IMR-90 (cell line): ENCODE measurements at regions not wholly inside any gene's neighbourhood (a gene's known extent, or its start where the extent isn't known, plus 50 kb on each side); places are given as distances from the start of the nearest gene placed in this dataset.

Experiments used
- ATAC-seq: fragments of 200-7000 bp; cut with Tn5 transposase; 2 replicates; pipeline ENCODE4 v1.9.1; 2020; ENCODE audit warnings: low read depth, mild to moderate bottlenecking, moderate library complexity
- BruUV-seq: library from RNA; stranded (reverse); fragments of 400-500 nt; replicated peaks from 2 replicates; lab custom pipeline; 2021; lab: Mats Ljungman, UMichigan
- CTCF ChIA-PET: fragments of 300-600 bp; formaldehyde crosslinking; extraction: SDS; loops from one replicate; lab custom pipeline; 2021; ENCODE audit warnings: antibody characterized with exemption; lab: Yijun Ruan, JAX
- POLR2A ChIA-PET: fragments of 300-600 bp; sonication (Branson Sonifier 250); formaldehyde crosslinking; loops from one replicate; lab custom pipeline; 2022; ENCODE audit warnings: antibody characterized with exemption; ENCODE audit not compliant: unreplicated experiment; lab: Charles Lee
- DNase-seq: peaks from one replicate; pipeline ENCODE4 v3.0.0; 2013
- H2AFZ ChIP-seq: replicated peaks from 2 replicates; pipeline ENCODE3; 2013; ENCODE audit warnings: low read length, mild to moderate bottlenecking; ENCODE audit not compliant: poor library complexity
- H2AK5ac ChIP-seq: 2 replicates; pipeline ENCODE4 v1.6.1; 2013; ENCODE audit warnings: low read depth, low read length, inconsistent platforms
- H2AK9ac ChIP-seq: replicated peaks from 2 replicates; pipeline ENCODE3; 2013; ENCODE audit warnings: mild to moderate bottlenecking, low read depth, low read length, moderate library complexity; ENCODE audit not compliant: poor library complexity
- H2BK120ac ChIP-seq: 2 replicates; pipeline ENCODE4 v1.6.1; 2013; ENCODE audit warnings: low read depth, low read length, inconsistent platforms
- H2BK15ac ChIP-seq: 3 replicates; pipeline ENCODE4 v1.6.1; 2013; ENCODE audit warnings: low read depth, low read length, inconsistent platforms
- H2BK20ac ChIP-seq: 2 replicates; pipeline ENCODE4 v1.6.1; 2013; ENCODE audit warnings: low read depth, mild to moderate bottlenecking, inconsistent platforms, low read length, moderate library complexity
- H2BK5ac ChIP-seq: 2 replicates; pipeline ENCODE4 v1.6.1; 2013; ENCODE audit warnings: mild to moderate bottlenecking, low read depth, low read length, inconsistent platforms; ENCODE audit not compliant: poor library complexity, severe bottlenecking
- H3K14ac ChIP-seq: replicated peaks from 2 replicates; pipeline ENCODE4 v1.6.1; 2013; ENCODE audit warnings: low read depth, low read length, inconsistent platforms
- H3K18ac ChIP-seq: 2 replicates; pipeline ENCODE4 v1.6.1; 2013; ENCODE audit warnings: low read depth, low read length, control low read depth
- H3K23ac ChIP-seq: 2 replicates; pipeline ENCODE4 v1.6.1; 2013; ENCODE audit warnings: low read depth, low read length, inconsistent platforms
- H3K27ac ChIP-seq: 2 replicates; pipeline ENCODE4 v1.5.1; 2013; ENCODE audit warnings: mild to moderate bottlenecking, control low read depth, low read length; ENCODE audit not compliant: insufficient read depth
- H3K27me3 ChIP-seq: 2 replicates; pipeline ENCODE4 v1.6.1; 2013; ENCODE audit warnings: low read length; ENCODE audit not compliant: control insufficient read depth, insufficient read depth
- H3K36me3 ChIP-seq: 2 replicates; pipeline ENCODE4 v1.6.1; 2013; ENCODE audit warnings: low read length, mixed read lengths; ENCODE audit not compliant: control insufficient read depth, insufficient read depth
- H3K4ac ChIP-seq: 2 replicates; pipeline ENCODE4 v1.6.1; 2013; ENCODE audit warnings: low read depth, low read length, inconsistent platforms
- H3K4me1 ChIP-seq: 2 replicates; pipeline ENCODE4 v1.6.1; 2013; ENCODE audit warnings: low read length, mixed read lengths; ENCODE audit not compliant: control insufficient read depth, insufficient read depth
- H3K4me2 ChIP-seq: 2 replicates; pipeline ENCODE4 v1.6.1; 2013; ENCODE audit warnings: low read depth, mild to moderate bottlenecking, control low read depth, low read length, moderate library complexity
- H3K4me3 ChIP-seq: 2 replicates; pipeline ENCODE4 v1.5.1; 2013; ENCODE audit warnings: low read depth, mild to moderate bottlenecking, control low read depth, low read length, moderate library complexity; ENCODE audit not compliant: insufficient read depth
- H3K56ac ChIP-seq: 2 replicates; pipeline ENCODE4 v1.6.1; 2013; ENCODE audit warnings: low read length, inconsistent platforms; ENCODE audit not compliant: insufficient read depth; ENCODE audit errors: extremely low read depth
- H3K79me1 ChIP-seq, 2 experiments: 2 replicates each; pipeline ENCODE4 v1.6.1; 2013; ENCODE audit warnings: low read length in 2 of 2, inconsistent platforms in 1 of 2, low read depth in 1 of 2
- H3K9ac ChIP-seq: 2 replicates; pipeline ENCODE4 v1.6.1; 2013; ENCODE audit warnings: low read depth, low read length, control low read depth
- H3K9me1 ChIP-seq: 2 replicates; pipeline ENCODE4 v1.6.1; 2013; ENCODE audit warnings: low read length, inconsistent platforms; ENCODE audit not compliant: insufficient read depth
- H3K9me3 ChIP-seq: 2 replicates; pipeline ENCODE4 v1.6.1; 2013; ENCODE audit warnings: low read length; ENCODE audit not compliant: control insufficient read depth, insufficient read depth
- H4K20me1 ChIP-seq: 2 replicates; pipeline ENCODE4 v1.6.1; 2013; ENCODE audit warnings: low read length, inconsistent platforms; ENCODE audit not compliant: insufficient read depth
- H4K5ac ChIP-seq: 2 replicates; pipeline ENCODE4 v1.6.1; 2013; ENCODE audit warnings: mild to moderate bottlenecking, low read depth, low read length, control low read depth
- H4K8ac ChIP-seq, 2 experiments: 2 replicates each; pipeline ENCODE4 v1.6.1; 2013; ENCODE audit warnings: low read depth in 2 of 2, low read length in 2 of 2, control low read depth in 1 of 2, inconsistent platforms in 1 of 2
- H4K91ac ChIP-seq: 2 replicates; pipeline ENCODE4 v1.6.1; 2013; ENCODE audit warnings: low read depth, low read length, inconsistent platforms; ENCODE audit not compliant: insufficient read depth
- BHLHE40 ChIP-seq: fragments of 150-350 bp; IDR thresholded peaks from 2 replicates; pipeline ENCODE4 v1.6.1; 2016; ENCODE audit warnings: mild to moderate bottlenecking, low read depth, low read length
- CEBPB ChIP-seq: IDR thresholded peaks from 2 replicates; pipeline ENCODE4 v1.6.1; 2012; ENCODE audit warnings: low read depth, low read length, improper control_type of control experiment
- FOS ChIP-seq: fragments of 150-350 bp; IDR thresholded peaks from 2 replicates; pipeline ENCODE4 v1.6.1; 2016; ENCODE audit warnings: low read depth, low read length
- MAFK ChIP-seq: IDR thresholded peaks from 2 replicates; pipeline ENCODE4 v1.6.1; 2012; ENCODE audit warnings: low read depth, low read length, improper control_type of control experiment
- MAZ ChIP-seq: IDR thresholded peaks from 2 replicates; pipeline ENCODE4 v1.6.1; 2012; ENCODE audit warnings: low read depth, mild to moderate bottlenecking, low read length, improper control_type of control experiment, moderate library complexity, borderline replicate concordance
- MXI1 ChIP-seq: IDR thresholded peaks from 2 replicates; pipeline ENCODE4 v1.6.1; 2012; ENCODE audit warnings: low read depth, mild to moderate bottlenecking, low read length, moderate library complexity, borderline replicate concordance
- USF2 ChIP-seq: fragments of 150-350 bp; IDR thresholded peaks from 2 replicates; pipeline ENCODE4 v1.6.1; 2017; ENCODE audit warnings: mild to moderate bottlenecking, antibody characterized with exemption, low read length, low read depth
- dilution Hi-C: fragments of 300-500 bp; cut with HindIII; formaldehyde crosslinking; loops from one replicate; pipeline ENCODE4 v1.14.3; 2018; ENCODE audit warnings: low sequenced_read_pairs; ENCODE audit not compliant: unreplicated experiment
- in situ Hi-C: fragments of 300-500 bp; cut with MboI; formaldehyde crosslinking; loops from 3 replicates; pipeline ENCODE4 v1.14.3; 2019; ENCODE audit warnings: low sequenced_read_pairs, inconsistent platforms, mixed read lengths
- intact Hi-C: fragments of 100-400 bp; cut with micrococcal nuclease; formaldehyde crosslinking; loops from 2 replicates; pipeline ENCODE4 v1.10.0; 2022

- Histone ChIP-seq H3K79me1 (no peaks in the 10 kb centered on the region), H2BK5ac (no peak overlapping the region), H2AFZ (no peak overlapping the region), H3K27ac (no peak overlapping the region), H4K8ac (no peak overlapping the region), H4K5ac (no peak overlapping the region), H3K23ac (no peak overlapping the region), H3K4me1 (no peaks in the 10 kb centered on the region), H2AK9ac (no peak overlapping the region), H4K91ac (no peak overlapping the region), H2BK120ac (no peak overlapping the region), H3K36me3 (no peaks in the 10 kb centered on the region), H3K4me2 (no peak overlapping the region), H3K14ac (no peak overlapping the region), H2BK15ac (no peak overlapping the region), H3K9me3 (no peaks in the 10 kb centered on the region), H3K4me3 (no peak overlapping the region), H3K56ac (no peak overlapping the region), H3K18ac (no peak overlapping the region), H3K27me3 (peaks cover 5% of the 10 kb centered on the region), H3K4ac (no peak overlapping the region), H3K9me1 (no peaks in the 10 kb centered on the region), H3K9ac (no peak overlapping the region), H2AK5ac (no peak overlapping the region), H4K20me1 (no peaks in the 10 kb centered on the region), H2BK20ac (no peak overlapping the region)
- ATAC-seq (no peak), DNase-seq (no peak)
- dilution Hi-C loops (no loop called here), in situ Hi-C loops (loop anchor here (25.0 kb wide), 1 partner anchor 408 kb away; the partner anchor contains the start of gene SRD5A3), intact Hi-C loops (no loop called here)
- BruUV-seq = no TSS peak
- TF ChIP-seq USF2 (no peak), CEBPB (no peak), FOS (no peak), MAZ (no peak), MXI1 (no peak), MAFK (no peak), BHLHE40 (no peak)
- CTCF ChIA-PET = no interaction called here
- POLR2A ChIA-PET = no interaction called here
Measured at GRCh38 chr4:55745014-55745413, 74.6 kb upstream of the EXOC1L start.
